Cardiac muscle cell (in vitro differentiated cells and primary cell): ENCODE measurements at regions not wholly inside any gene's neighbourhood (a gene's known extent, or its start where the extent isn't known, plus 50 kb on each side); places are given as distances from the start of the nearest gene placed in this dataset.
A peak's percentile ranks its signal among the peaks of the same experiment; 100 is the strongest.

Experiments used
- DNase-seq, 2 donors: peaks; one replicate each; pipeline versions ENCODE4 v3.0.0 to v3.0.0-alpha.2; 2010 to 2017; ENCODE audit warnings: low read depth in 1 of 2, low spot score in 1 of 2
- H3K27ac ChIP-seq: fragments of 200-600 bp; sonication (generic); 2 replicates; pipeline ENCODE4 v1.5.1; 2016
- H3K27me3 ChIP-seq: fragments of 200-600 bp; sonication (generic); 2 replicates; pipeline ENCODE4 v1.6.0; 2016; ENCODE audit warnings: control low read depth
- H3K36me3 ChIP-seq: fragments of 200-600 bp; sonication (generic); 2 replicates; pipeline ENCODE4 v1.5.1; 2016; ENCODE audit warnings: control low read depth
- H3K4me1 ChIP-seq: fragments of 200-600 bp; sonication (generic); 2 replicates; pipeline ENCODE4 v1.8.1; 2017; ENCODE audit warnings: low read depth, mild to moderate bottlenecking, mixed run types
- H3K4me3 ChIP-seq: fragments of 200-600 bp; sonication (generic); 2 replicates; pipeline ENCODE4 v1.5.1; 2016; ENCODE audit warnings: mild to moderate bottlenecking
- H3K9me3 ChIP-seq: fragments of 200-600 bp; sonication (generic); 2 replicates; pipeline ENCODE4 v1.5.1; 2017; ENCODE audit warnings: low read depth, mild to moderate bottlenecking, control low read depth
- TF ChIP-seq, protein P1 (sequence below): IDR thresholded peaks from 2 replicates; pipeline ENCODE4 v1.5.1; 2012; ENCODE audit warnings: low read depth, mild to moderate bottlenecking, low read length

DNA sequence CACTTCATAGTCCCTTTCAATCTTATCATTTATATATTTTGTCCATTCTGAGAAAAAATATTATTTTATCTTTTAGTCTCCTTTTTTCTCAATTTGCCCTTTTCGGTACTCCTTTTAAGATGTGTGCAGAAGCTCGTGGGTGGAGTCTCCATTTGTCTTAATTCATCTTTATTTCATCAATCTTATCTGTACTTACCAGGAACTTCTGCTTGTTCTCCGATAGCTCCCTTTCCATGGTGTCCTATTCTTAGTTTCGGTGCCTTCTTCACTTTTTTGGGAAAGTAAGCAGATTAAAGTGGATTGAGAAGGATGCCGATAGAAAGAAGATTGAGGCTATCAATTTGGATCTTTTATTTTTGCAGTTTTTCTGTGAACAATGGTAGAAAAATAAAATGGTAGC is 183.4 kb upstream of the PLEKHA5 start:
- TF ChIP-seq, protein P1, sequence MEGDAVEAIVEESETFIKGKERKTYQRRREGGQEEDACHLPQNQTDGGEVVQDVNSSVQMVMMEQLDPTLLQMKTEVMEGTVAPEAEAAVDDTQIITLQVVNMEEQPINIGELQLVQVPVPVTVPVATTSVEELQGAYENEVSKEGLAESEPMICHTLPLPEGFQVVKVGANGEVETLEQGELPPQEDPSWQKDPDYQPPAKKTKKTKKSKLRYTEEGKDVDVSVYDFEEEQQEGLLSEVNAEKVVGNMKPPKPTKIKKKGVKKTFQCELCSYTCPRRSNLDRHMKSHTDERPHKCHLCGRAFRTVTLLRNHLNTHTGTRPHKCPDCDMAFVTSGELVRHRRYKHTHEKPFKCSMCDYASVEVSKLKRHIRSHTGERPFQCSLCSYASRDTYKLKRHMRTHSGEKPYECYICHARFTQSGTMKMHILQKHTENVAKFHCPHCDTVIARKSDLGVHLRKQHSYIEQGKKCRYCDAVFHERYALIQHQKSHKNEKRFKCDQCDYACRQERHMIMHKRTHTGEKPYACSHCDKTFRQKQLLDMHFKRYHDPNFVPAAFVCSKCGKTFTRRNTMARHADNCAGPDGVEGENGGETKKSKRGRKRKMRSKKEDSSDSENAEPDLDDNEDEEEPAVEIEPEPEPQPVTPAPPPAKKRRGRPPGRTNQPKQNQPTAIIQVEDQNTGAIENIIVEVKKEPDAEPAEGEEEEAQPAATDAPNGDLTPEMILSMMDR: no peak
- Histone ChIP-seq H3K27ac (no peak overlapping the region), H3K4me1 (no peaks in the 10 kb centered on the region), H3K4me3 (no peak overlapping the region), H3K27me3 (no peaks in the 10 kb centered on the region), H3K36me3 (no peaks in the 10 kb centered on the region), H3K9me3 (no peaks in the 10 kb centered on the region)
- DNase-seq: no peak

DNA sequence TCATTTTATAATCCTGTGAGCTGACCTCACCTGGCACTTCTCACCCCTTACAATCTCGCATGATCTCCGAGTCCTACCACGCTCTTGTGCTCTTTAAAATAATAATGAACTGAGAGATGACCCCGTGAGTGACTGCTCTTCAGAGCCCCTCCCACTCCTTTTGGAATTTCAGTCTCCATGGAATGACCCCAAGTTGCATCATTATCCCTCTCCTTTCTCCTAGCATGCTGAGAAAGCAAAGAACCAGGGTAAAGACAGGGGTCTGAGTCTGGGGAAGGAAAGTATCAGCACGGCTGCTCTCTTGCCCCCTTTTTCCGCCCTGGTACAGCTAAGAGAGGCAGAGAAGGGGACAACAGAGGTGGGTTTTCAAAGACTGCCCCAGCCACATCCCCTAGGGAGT is 178.3 kb upstream of the PLEKHA5 start:
- no peaks in the 10 kb centered on the region for H3K9me3 ChIP-seq
- no peak for DNase-seq
- H3K36me3 ChIP-seq: no peaks in the 10 kb centered on the region
- no peaks in the 10 kb centered on the region for H3K27me3 ChIP-seq
- no peak overlapping the region for H3K27ac ChIP-seq
- H3K4me1 ChIP-seq: peaks cover 14% of the 10 kb centered on the region
- H3K4me3 ChIP-seq: no peak overlapping the region
- TF ChIP-seq, protein P1: no peak

DNA sequence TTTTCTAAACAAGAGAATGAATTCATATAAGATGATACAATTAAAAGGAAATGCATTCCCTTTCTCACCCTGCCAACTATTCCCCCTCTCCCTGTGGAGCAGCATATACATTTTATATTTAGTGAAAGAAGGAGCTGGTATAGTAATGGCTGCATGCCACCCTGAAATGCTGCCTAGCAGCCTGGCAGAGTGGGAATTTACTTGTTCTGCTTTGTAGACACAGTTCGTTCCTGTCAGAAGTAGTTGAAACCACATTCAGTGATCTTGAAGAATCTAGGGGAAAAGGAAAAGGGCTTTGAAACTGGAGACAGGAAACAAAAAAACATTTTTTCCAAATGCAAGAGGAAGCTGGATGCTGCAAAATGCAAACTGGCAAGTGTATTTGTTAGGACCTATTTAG is 176.0 kb upstream of the PLEKHA5 start:
- no peaks in the 10 kb centered on the region for H3K27me3 ChIP-seq
- TF ChIP-seq, protein P1: no peak
- no peak overlapping the region for H3K27ac ChIP-seq
- no peaks in the 10 kb centered on the region for H3K9me3 ChIP-seq
- DNase-seq: no peak
- no peak overlapping the region for H3K4me3 ChIP-seq
- no peaks in the 10 kb centered on the region for H3K36me3 ChIP-seq
- H3K4me1 ChIP-seq: peaks cover 14% of the 10 kb centered on the region

DNA sequence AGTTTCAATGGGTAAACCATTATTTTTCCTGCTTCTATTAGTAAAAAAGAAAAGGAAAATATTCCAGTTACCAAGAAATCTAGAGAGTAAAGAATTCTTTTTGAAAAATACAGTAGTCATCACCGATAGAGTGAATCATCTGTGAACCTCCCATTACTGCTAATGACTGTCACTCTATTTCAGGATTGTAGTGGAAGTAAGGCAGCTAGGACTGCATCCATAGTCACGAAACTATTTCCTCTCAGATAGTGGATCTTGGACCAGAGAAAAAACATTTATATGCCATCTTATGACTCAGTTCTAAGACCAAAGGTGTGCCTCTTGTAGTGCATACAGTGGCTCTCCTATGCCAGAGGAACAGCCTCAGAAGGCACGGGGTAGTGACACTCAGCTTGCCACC is 173.9 kb upstream of the PLEKHA5 start:
- Histone ChIP-seq H3K27ac (peak overlapping the region; percentile 5), H3K27me3 (no peaks in the 10 kb centered on the region), H3K36me3 (no peaks in the 10 kb centered on the region), H3K4me3 (no peak overlapping the region), H3K9me3 (no peaks in the 10 kb centered on the region), H3K4me1 (peaks cover 14% of the 10 kb centered on the region)
- no peak for DNase-seq
- TF ChIP-seq, protein P1: no peak

DNA sequence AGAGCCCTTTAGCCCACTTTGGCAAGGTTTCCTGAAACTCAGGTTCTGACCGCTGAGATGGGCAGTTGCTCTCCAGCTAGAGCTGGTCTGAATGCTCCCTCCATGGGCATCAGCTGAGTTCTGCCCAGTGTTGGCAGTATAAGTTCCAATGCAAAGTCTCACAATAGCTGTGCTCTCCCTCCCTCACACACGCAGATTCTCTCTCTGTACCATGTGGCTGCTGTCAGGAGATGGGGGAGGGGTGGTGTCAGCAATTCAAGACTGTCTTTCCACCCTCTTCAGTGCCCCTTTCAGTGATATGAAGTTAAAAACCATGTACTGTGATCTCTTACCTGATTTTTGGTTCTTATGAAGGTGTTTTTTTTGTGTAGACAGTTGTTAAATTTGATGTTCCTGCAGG is 164.3 kb upstream of the PLEKHA5 start:
- no peak overlapping the region for H3K27ac ChIP-seq
- H3K9me3 ChIP-seq: no peaks in the 10 kb centered on the region
- H3K4me3 ChIP-seq: no peak overlapping the region
- H3K27me3 ChIP-seq: no peaks in the 10 kb centered on the region
- DNase-seq: peak in 1 of 2 donors; percentile 6
- TF ChIP-seq, protein P1: no peak
- H3K4me1 ChIP-seq: peaks cover 6% of the 10 kb centered on the region
- no peaks in the 10 kb centered on the region for H3K36me3 ChIP-seq

DNA sequence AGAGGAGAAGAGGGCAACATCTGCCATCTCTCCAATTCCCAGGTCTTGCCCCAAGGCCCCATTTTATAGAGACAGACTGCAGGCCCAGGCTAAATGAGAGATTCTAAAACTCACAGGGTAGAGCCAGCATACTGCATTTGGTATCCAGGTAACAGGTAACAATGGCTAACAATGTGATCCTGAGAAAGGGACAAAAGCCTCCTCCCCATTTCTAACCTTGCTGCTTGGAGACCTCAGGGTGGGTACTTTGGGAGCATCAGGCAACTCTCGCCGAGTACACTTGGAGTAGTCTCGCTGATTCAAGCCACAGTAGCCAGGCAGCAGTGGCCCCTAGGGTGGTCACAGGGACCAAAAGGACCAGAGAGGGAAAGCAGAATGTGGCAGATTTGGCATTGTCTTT is 162.6 kb upstream of the PLEKHA5 start:
- DNase-seq: no peak
- TF ChIP-seq, protein P1: no peak
- H3K27me3 ChIP-seq: no peaks in the 10 kb centered on the region
- H3K4me3 ChIP-seq: no peak overlapping the region
- no peaks in the 10 kb centered on the region for H3K9me3 ChIP-seq
- no peak overlapping the region for H3K27ac ChIP-seq
- H3K36me3 ChIP-seq: no peaks in the 10 kb centered on the region
- peaks cover 6% of the 10 kb centered on the region for H3K4me1 ChIP-seq
